Esophagus squamous epithelium (tissue), 4 donors: ENCODE measurements at regions not wholly inside any gene's neighbourhood (a gene's known extent, or its start where the extent isn't known, plus 50 kb on each side); places are given as distances from the start of the nearest gene placed in this dataset.

ENCODE experiments used
- POLR2A ChIP-seq, 4 donors: fragments of 450-650 bp; IDR thresholded peaks; one replicate each; pipeline ENCODE4 v1.6.1; 2017; ENCODE audit warnings: antibody characterized with exemption in 4 of 4, mild to moderate bottlenecking in 4 of 4, moderate library complexity in 3 of 4
- TF ChIP-seq, protein P1 (sequence below), 6 experiments: fragments of 450-650 bp in 4 of 6; fragments of 200-600 bp in 2 of 6; sonication (generic) in 2 of 6; IDR thresholded peaks; one replicate each; pipeline ENCODE4 v1.5.1; 2016 to 2019; ENCODE audit warnings: antibody characterized with exemption in 6 of 6, mild to moderate bottlenecking in 4 of 6, moderate library complexity in 4 of 6

DNA sequence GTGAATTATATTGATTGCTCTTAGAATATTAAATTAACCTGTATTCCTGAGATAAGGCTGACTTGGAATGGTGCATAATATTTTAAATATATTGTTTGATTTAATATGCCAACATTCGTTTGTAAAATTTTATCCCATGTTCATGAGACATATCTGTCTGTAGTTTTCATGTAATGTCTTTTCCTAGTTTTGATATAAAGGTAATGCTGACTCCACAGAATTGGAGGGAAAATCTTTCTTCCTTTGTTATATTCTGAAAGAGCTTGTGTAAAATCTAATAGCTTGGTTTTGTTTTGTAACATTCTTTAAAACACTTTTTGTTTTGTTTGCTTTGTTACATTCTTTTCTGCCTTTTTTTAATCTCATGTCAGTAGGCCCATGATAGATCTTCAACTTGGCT lies 657.0 kb downstream of the DNAJB9 start:
- TF ChIP-seq, protein P1, sequence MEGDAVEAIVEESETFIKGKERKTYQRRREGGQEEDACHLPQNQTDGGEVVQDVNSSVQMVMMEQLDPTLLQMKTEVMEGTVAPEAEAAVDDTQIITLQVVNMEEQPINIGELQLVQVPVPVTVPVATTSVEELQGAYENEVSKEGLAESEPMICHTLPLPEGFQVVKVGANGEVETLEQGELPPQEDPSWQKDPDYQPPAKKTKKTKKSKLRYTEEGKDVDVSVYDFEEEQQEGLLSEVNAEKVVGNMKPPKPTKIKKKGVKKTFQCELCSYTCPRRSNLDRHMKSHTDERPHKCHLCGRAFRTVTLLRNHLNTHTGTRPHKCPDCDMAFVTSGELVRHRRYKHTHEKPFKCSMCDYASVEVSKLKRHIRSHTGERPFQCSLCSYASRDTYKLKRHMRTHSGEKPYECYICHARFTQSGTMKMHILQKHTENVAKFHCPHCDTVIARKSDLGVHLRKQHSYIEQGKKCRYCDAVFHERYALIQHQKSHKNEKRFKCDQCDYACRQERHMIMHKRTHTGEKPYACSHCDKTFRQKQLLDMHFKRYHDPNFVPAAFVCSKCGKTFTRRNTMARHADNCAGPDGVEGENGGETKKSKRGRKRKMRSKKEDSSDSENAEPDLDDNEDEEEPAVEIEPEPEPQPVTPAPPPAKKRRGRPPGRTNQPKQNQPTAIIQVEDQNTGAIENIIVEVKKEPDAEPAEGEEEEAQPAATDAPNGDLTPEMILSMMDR (IDR thresholded peaks at IDR 0.05), result no peak
- no peak for TF ChIP-seq POLR2A (IDR thresholded peaks at IDR 0.05)
